HG03558 (cell line): ENCODE measurements at regions not wholly inside any gene's neighbourhood (a gene's known extent, or its start where the extent isn't known, plus 50 kb on each side); places are given as distances from the start of the nearest gene placed in this dataset.
"Not testable (repeated sequence)": the region's sequence is repeated elsewhere in the genome, so short reads cannot be mapped to it uniquely, and the experiment has no call there.

ENCODE experiments used
- ATAC-seq: cut with Tn5 transposase; IDR thresholded peaks from one replicate; pipeline ENCODE4 v1.9.1; 2021; ENCODE audit warnings: moderate number of reproducible peaks; ENCODE audit not compliant: unreplicated experiment; ENCODE audit errors: extremely low read depth

DNA sequence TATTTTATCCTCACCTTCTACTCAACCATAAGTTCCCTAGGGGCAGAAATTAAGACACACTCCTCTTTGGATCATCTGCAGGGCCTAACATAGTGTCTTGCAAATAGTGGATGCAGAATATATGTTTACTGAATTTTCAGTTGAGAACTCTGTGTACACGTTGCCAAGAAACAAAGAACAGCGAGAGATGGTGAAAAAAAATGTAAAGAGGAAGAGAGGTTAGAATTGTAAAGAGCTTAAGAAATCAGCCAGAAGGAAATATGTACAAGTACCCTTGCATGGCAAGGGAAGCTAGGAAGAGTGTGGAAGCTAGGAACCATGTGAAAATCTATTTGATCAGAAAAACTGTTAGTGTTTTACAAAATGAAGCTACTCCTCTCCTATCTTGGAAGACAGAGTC, 431.0 kb downstream of the SMARCA1 start:
- no peak for ATAC-seq

DNA sequence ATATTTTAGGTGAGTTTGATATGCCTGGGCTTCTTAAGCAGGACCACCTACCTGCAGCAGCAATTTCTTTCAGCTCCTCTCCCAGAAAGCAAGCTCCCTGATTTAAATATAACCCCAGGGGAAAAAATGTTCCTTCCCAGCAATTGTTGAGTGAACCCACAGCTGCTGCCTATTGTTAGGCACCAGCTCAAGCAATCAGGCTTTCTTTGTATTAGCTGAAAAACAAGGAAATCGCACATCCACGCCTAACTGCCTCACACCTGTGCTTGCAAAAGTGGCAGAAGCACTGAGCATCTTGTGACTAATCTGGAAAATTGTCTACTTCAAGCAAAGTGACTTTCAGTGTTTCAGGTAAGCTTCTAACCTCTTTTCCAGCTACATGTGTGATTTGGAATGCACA, 432.2 kb downstream of the SMARCA1 start:
- ATAC-seq = no peak

DNA sequence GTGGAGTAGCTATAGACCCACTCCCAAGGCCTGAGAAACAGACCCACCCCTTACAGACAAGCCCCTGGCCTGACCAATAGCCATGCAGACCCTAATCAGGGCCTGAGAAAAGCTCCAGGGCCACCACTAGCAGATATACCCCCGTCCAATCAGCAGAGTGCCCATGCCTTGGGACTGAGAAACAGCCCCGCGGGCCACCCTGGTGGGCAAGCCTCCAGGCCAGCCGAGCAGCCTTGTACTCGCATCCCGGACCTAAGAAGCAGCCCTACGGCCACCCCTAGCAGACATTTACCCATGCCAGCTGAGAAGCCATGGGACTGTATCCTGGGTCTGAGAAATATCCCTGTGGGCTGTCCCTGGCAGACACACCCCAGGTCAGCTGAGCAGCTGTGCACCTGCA, 436.5 kb downstream of the SMARCA1 start:
- ATAC-seq = no peak

GRCh38 chrX:129084291-129084690, 439.0 kb downstream of the SMARCA1 start:
- ATAC-seq = not testable (repeated sequence)

GRCh38 chrX:129077424-129078170, 445.7 kb downstream of the SMARCA1 start:
- ATAC-seq = no peak

GRCh38 chrX:129071390-129071789, 451.9 kb downstream of the SMARCA1 start:
- ATAC-seq = no peak

DNA sequence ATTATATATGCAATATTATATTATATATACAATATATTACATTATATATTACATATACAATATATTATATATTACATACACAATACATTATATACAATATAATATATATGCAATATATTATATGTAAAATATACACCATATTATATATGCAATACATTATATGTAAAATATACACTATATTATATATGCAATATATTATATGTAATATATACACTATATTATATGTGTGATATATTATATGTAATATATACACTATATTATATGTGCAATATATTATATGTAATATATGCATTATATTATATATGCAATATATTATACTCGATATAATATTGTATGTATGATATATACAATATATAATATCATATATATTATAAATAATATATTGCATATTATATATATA, 457.4 kb downstream of the SMARCA1 start:
- ATAC-seq = no peak

DNA sequence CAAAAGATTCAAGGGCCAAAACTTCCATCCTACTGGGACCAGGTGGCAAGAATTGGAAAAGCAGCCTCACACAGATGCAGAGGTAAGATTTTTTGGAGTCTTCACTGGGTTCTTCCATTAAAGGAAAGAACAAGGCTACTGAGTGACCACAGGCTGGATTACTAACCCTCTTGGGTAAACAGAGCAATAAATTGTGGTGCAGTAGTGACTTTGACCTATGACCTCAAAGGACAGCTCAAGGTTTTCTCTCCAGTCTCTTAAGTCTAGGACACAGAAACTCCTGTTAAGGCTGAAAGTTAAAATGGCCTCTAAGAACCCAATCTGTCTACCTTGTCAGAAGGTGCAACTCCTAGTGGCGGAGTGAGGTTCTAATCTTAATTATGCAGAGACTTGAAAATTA, 464.9 kb downstream of the SMARCA1 start:
- no peak for ATAC-seq

- no peak for ATAC-seq
Observed at GRCh38 chrX:129043138-129043537, 480.2 kb downstream of the SMARCA1 start.

DNA sequence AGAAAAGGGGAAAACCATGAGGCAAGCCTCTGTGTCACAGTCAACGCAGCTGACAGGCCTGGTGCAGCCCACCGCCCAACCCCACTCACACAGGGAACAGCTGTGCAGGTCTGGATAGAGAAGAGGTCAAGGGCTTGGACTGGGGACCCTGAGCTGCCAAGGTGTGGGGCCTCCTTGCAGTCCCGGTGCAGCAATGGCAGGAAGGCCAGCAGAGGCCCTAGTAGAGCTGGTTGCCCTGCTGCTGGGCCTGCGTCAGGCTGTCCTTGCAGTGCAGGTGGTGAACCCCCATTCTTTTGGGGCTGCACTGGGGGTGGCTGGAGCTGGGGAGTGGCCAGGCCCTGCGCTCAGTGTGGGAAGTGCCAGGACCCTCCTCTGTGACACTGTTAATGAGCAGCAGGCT, 482.0 kb downstream of the SMARCA1 start:
- no peak for ATAC-seq

DNA sequence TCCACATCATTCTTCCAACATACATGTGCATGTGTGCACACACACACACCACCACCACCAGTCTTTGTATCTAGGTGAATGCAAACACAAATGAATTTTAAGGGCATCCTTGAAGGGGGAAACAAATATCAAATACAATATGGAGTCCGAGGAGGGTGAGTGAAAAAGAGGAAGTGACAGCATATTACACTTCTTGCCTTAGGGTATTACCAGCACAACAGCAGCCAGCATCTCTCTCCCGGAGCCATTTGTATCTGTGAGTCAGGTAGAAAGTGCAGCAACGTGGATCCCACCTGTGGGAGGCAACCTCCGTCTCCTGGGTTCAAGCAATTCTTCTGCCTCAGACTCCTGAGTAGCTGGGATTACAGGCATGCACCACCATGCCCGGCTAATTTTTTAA, 483.2 kb downstream of the SMARCA1 start:
- ATAC-seq = no peak

DNA sequence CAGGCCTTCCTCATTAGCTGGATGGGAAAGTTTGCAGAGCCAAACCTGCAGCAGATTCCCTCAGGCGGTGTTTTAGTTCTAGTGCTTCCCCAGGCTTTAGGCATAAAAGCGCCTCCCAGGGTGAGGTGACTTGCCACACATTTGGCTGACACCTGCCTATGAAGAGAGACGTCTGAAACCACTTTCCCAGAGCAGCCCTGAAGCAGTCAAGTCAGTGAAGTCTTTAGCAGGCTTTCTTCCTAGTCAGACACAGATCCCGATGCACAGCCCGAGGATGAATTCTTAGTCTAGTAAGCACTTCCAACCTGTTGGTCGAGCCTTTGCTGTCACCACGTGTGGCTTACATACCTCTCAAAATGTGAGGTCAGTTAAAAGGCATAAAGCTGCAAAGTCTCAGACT, 484.1 kb downstream of the SMARCA1 start:
- ATAC-seq = no peak

GRCh38 chrX:129037389-129037788, 485.9 kb downstream of the SMARCA1 start:
- no peak for ATAC-seq

GRCh38 chrX:129035180-129035579, 488.1 kb downstream of the SMARCA1 start:
- no peak for ATAC-seq

GRCh38 chrX:129034196-129034595, 489.1 kb downstream of the SMARCA1 start:
- no peak for ATAC-seq

GRCh38 chrX:129026202-129026601, 497.1 kb downstream of the SMARCA1 start:
- no peak for ATAC-seq

- ATAC-seq = no peak
Observed at GRCh38 chrX:129025376-129025775, 497.9 kb downstream of the SMARCA1 start.

- no peak for ATAC-seq
Observed at GRCh38 chrX:129019412-129019811, 503.9 kb downstream of the SMARCA1 start.

GRCh38 chrX:129015381-129015780, 507.9 kb downstream of the SMARCA1 start:
- ATAC-seq = no peak

DNA sequence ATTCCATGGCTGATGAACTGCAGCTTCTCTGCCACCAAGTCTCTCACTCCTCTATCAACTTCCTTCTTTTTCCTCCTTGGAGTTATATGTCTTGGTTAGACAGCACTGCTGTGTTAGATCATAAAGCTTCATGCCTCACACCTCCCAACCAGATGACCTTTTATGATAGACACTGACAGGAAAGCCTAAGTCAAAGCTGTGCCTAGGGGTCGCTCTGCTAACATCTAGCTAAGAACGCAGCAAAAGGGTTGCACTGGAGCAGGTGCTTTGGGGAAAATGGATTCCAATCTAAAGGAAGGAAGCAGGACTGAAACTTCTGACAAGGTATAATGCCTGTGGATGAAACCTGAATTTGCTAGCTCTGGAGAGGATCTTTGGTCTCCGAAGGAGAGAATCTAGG, 509.7 kb downstream of the SMARCA1 start:
- ATAC-seq = no peak

DNA sequence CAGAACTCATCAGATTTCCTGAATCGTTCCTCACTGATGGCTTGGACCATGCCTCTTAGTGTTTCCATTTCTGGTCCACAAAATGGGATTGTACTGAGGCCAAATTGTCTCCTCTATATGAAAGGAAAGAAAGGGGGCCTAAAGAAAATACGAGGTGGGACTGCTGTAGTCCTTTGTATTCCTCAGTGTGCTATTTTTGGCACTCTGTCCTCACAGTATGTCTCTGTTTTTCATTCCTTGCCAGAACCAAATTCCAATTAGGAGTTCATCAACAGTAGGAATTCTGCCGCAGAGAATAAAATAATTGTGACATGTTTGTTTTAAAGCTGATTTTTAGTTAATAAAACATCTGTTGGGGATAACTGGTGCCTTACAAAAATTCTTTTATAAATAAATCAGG, 515.7 kb downstream of the SMARCA1 start:
- no peak for ATAC-seq

DNA sequence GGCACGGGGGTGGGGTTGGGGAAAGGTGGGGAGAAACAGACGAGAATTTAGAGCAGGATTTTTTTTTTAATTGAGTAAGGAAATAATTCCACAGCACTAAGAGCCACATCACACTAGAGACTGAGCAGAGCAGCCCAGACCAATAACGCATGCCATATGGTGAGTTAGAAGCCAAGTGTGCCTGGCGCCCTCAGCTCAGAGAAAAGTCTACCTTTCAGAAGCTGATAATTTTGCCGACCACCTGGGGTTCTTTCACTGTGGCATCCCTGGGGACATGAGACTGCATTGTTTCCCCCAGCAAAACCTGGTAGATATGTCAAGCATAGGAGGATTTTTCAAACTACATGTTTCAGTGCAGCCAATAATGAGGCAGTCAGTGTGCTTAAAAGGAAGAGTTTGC, 516.8 kb downstream of the SMARCA1 start:
- no peak for ATAC-seq

GRCh38 chrX:129000797-129001196, 522.5 kb downstream of the SMARCA1 start:
- ATAC-seq = no peak
